ENCODE measurements at regions not wholly inside any gene's neighbourhood (a gene's known extent, or its start where the extent isn't known, plus 50 kb on each side); places are given as distances from the start of the nearest gene placed in this dataset.
"Not testable (repeated sequence)": the region's sequence is repeated elsewhere in the genome, so short reads cannot be mapped to it uniquely, and the experiment has no call there.

- FAIRE-seq; DNase-seq (ENCODE audit: insufficient read length, low spot score): not testable (repeated sequence)
Observed at GRCh38 chr2:111377386-111377959, 256.8 kb downstream of the BCL2L11 start.

- not testable (repeated sequence) for DNase-seq (ENCODE audit: insufficient read length, low spot score); FAIRE-seq
Observed at GRCh38 chr2:111378348-111378747, 257.6 kb downstream of the BCL2L11 start.

GRCh38 chr2:111380733-111381439 is 260.2 kb downstream of the BCL2L11 start:
- DNase-seq (ENCODE audit: insufficient read length, low spot score); FAIRE-seq: not testable (repeated sequence)

- DNase-seq (ENCODE audit: insufficient read length, low spot score); FAIRE-seq: not testable (repeated sequence)
Observed at GRCh38 chr2:111381530-111382306, 261.0 kb downstream of the BCL2L11 start.

GRCh38 chr2:111382507-111382906 is 261.8 kb downstream of the BCL2L11 start:
- not testable (repeated sequence) for DNase-seq (ENCODE audit: insufficient read length, low spot score)

GRCh38 chr2:111383311-111383710 is 262.6 kb downstream of the BCL2L11 start:
- not testable (repeated sequence) for FAIRE-seq; DNase-seq (ENCODE audit: insufficient read length, low spot score)

More at GRCh38 chr2:111382507-111382906, 261.8 kb downstream of the BCL2L11 start:
- not testable (repeated sequence) for FAIRE-seq

- not testable (repeated sequence) for DNase-seq (ENCODE audit: insufficient read length, low spot score); FAIRE-seq
Observed at GRCh38 chr2:111385226-111385957, 264.7 kb downstream of the BCL2L11 start.

- DNase-seq (ENCODE audit: insufficient read length, low spot score); FAIRE-seq: not testable (repeated sequence)
Observed at GRCh38 chr2:111390605-111391004, 269.9 kb downstream of the BCL2L11 start.

- DNase-seq (ENCODE audit: insufficient read length, low spot score); FAIRE-seq: not testable (repeated sequence)
Observed at GRCh38 chr2:111395350-111396128, 274.8 kb downstream of the BCL2L11 start.

GRCh38 chr2:111400598-111401253 is 280.0 kb downstream of the BCL2L11 start:
- FAIRE-seq; DNase-seq (ENCODE audit: insufficient read length, low spot score): not testable (repeated sequence)

GRCh38 chr2:111401270-111402140 is 280.8 kb downstream of the BCL2L11 start:
- not testable (repeated sequence) for DNase-seq (ENCODE audit: insufficient read length, low spot score); FAIRE-seq

GRCh38 chr2:111402450-111402849 is 281.7 kb downstream of the BCL2L11 start:
- not testable (repeated sequence) for DNase-seq (ENCODE audit: insufficient read length, low spot score); FAIRE-seq

GRCh38 chr2:111403287-111403686 is 282.6 kb downstream of the BCL2L11 start:
- DNase-seq (ENCODE audit: insufficient read length, low spot score); FAIRE-seq: not testable (repeated sequence)

- DNase-seq (ENCODE audit: insufficient read length, low spot score); FAIRE-seq: not testable (repeated sequence)
Observed at GRCh38 chr2:111406616-111407015, 285.9 kb downstream of the BCL2L11 start.

GRCh38 chr2:111407632-111408194 is 287.0 kb downstream of the BCL2L11 start:
- DNase-seq (ENCODE audit: insufficient read length, low spot score); FAIRE-seq: not testable (repeated sequence)

- FAIRE-seq; DNase-seq (ENCODE audit: insufficient read length, low spot score): not testable (repeated sequence)
Observed at GRCh38 chr2:111410868-111411406, 290.2 kb downstream of the BCL2L11 start.
